Ramos (cell line): ENCODE measurements at regions not wholly inside any gene's neighbourhood (a gene's known extent, or its start where the extent isn't known, plus 50 kb on each side); places are given as distances from the start of the nearest gene placed in this dataset.

Source experiments
- in situ Hi-C: fragments of 300-500 bp; cut with MboI; formaldehyde crosslinking; loops from one replicate; pipeline ENCODE4 v1.14.3; 2022; ENCODE audit warnings: low sequenced_read_pairs; ENCODE audit not compliant: unreplicated experiment

GRCh38 chr20:50242548-50242862, 51.9 kb downstream of the CEBPB start:
- in situ Hi-C loops = no loop called here

GRCh38 chr20:50242863-50243609, 52.4 kb downstream of the CEBPB start:
- in situ Hi-C loops = no loop called here

GRCh38 chr20:50243610-50244351, 53.2 kb downstream of the CEBPB start:
- in situ Hi-C loops = no loop called here

- in situ Hi-C loops = no loop called here
These were observed 53.9 kb downstream of the CEBPB start for GRCh38 chr20:50244352-50245149.

GRCh38 chr20:50245498-50246366, 55.1 kb downstream of the CEBPB start:
- in situ Hi-C loops = no loop called here

GRCh38 chr20:50246367-50247195, 56.0 kb downstream of the CEBPB start:
- in situ Hi-C loops = no loop called here

- in situ Hi-C loops = no loop called here
These were observed 56.8 kb downstream of the CEBPB start for GRCh38 chr20:50247196-50248094.

GRCh38 chr20:50248104-50248641, 57.5 kb downstream of the CEBPB start:
- in situ Hi-C loops = no loop called here

GRCh38 chr20:50249447-50250388, 59.1 kb downstream of the CEBPB start:
- in situ Hi-C loops = no loop called here

- in situ Hi-C loops = no loop called here
These were observed 60.2 kb downstream of the CEBPB start for GRCh38 chr20:50250679-50251382.

- in situ Hi-C loops = no loop called here
These were observed 60.7 kb downstream of the CEBPB start for GRCh38 chr20:50251383-50251748.

- in situ Hi-C loops = no loop called here
These were observed 61.4 kb downstream of the CEBPB start for GRCh38 chr20:50251992-50252511.

GRCh38 chr20:50252701-50253100, 62.1 kb downstream of the CEBPB start:
- in situ Hi-C loops = no loop called here

- in situ Hi-C loops = no loop called here
These were observed 62.5 kb downstream of the CEBPB start for GRCh38 chr20:50253101-50253500.

GRCh38 chr20:50254466-50255079, 63.9 kb downstream of the CEBPB start:
- in situ Hi-C loops = no loop called here

- in situ Hi-C loops = no loop called here
These were observed 65.9 kb downstream of the CEBPB start for GRCh38 chr20:50256577-50256976.
